AG09309 (cell line): ENCODE measurements at regions not wholly inside any gene's neighbourhood (a gene's known extent, or its start where the extent isn't known, plus 50 kb on each side); places are given as distances from the start of the nearest gene placed in this dataset.
"Not testable (repeated sequence)": the region's sequence is repeated elsewhere in the genome, so short reads cannot be mapped to it uniquely, and the experiment has no call there.

ENCODE experiments used
- DNase-seq: peaks from one replicate; pipeline ENCODE4 v3.0.0-alpha.2; 2010; ENCODE audit warnings: low read depth
- H3K4me3 ChIP-seq: 2 replicates; pipeline ENCODE4 v1.5.1; 2011; ENCODE audit warnings: mild to moderate bottlenecking, low read depth, low read length, moderate library complexity; ENCODE audit not compliant: control insufficient read depth
- CTCF ChIP-seq: IDR thresholded peaks from 2 replicates; pipeline ENCODE4 v1.5.1; 2011; ENCODE audit warnings: mild to moderate bottlenecking, low read depth, low read length, inconsistent platforms; ENCODE audit not compliant: insufficient read depth, control insufficient read depth; ENCODE audit errors: missing control alignments

GRCh38 chr2:184425083-184425482, 173.2 kb upstream of the ZNF804A start:
- TF ChIP-seq CTCF: no peak
- no peak overlapping the region for H3K4me3 ChIP-seq
- no peak for DNase-seq

GRCh38 chr2:184444217-184444616, 154.1 kb upstream of the ZNF804A start:
- no peak for DNase-seq
- no peak for TF ChIP-seq CTCF
- H3K4me3 ChIP-seq: no peak overlapping the region

- no peak for DNase-seq
- TF ChIP-seq CTCF: no peak
- no peak overlapping the region for H3K4me3 ChIP-seq
Measured at GRCh38 chr2:184444623-184445223, 153.6 kb upstream of the ZNF804A start.

- no peak for TF ChIP-seq CTCF
- no peak overlapping the region for H3K4me3 ChIP-seq
- DNase-seq: no peak
Measured at GRCh38 chr2:184449760-184450159, 148.6 kb upstream of the ZNF804A start.

GRCh38 chr2:184452907-184453306, 145.4 kb upstream of the ZNF804A start:
- no peak for TF ChIP-seq CTCF
- H3K4me3 ChIP-seq: no peak overlapping the region
- DNase-seq: no peak

GRCh38 chr2:184455624-184456023, 142.7 kb upstream of the ZNF804A start:
- TF ChIP-seq CTCF: no peak
- H3K4me3 ChIP-seq: no peak overlapping the region
- no peak for DNase-seq

- not testable (repeated sequence) for DNase-seq, H3K4me3 ChIP-seq
Measured at GRCh38 chr2:184456693-184457092, 141.6 kb upstream of the ZNF804A start.
